Ishikawa (cell line): ENCODE measurements at regions not wholly inside any gene's neighbourhood (a gene's known extent, or its start where the extent isn't known, plus 50 kb on each side); places are given as distances from the start of the nearest gene placed in this dataset.

ENCODE experiments used
- CEBPB ChIP-seq: IDR thresholded peaks from 2 replicates; pipeline ENCODE4 v1.6.1; 2012
- CREB1 ChIP-seq: IDR thresholded peaks from 2 replicates; pipeline ENCODE4 v1.6.1; 2012; ENCODE audit warnings: low read depth
- EP300 ChIP-seq: IDR thresholded peaks from 2 replicates; pipeline ENCODE4 v1.6.1; 2012; ENCODE audit warnings: borderline replicate concordance
- FOXM1 ChIP-seq: IDR thresholded peaks from 2 replicates; pipeline ENCODE4 v1.6.1; 2012; ENCODE audit warnings: low read depth, borderline replicate concordance
- NFIC ChIP-seq: IDR thresholded peaks from 2 replicates; pipeline ENCODE4 v1.6.1; 2012
- RAD21 ChIP-seq: IDR thresholded peaks from 2 replicates; pipeline ENCODE4 v1.6.1; 2012; ENCODE audit warnings: low read depth
- REST ChIP-seq: IDR thresholded peaks from 2 replicates; pipeline ENCODE4 v1.6.1; 2012; ENCODE audit warnings: low read depth, mild to moderate bottlenecking
- TAF1 ChIP-seq: IDR thresholded peaks from 2 replicates; pipeline ENCODE4 v1.6.1; 2012; ENCODE audit warnings: low read depth, mild to moderate bottlenecking
- TEAD4 ChIP-seq: IDR thresholded peaks from 2 replicates; pipeline ENCODE4 v1.6.1; 2012
- YY1 ChIP-seq: IDR thresholded peaks from 2 replicates; pipeline ENCODE4 v1.6.1; 2012; ENCODE audit warnings: low read depth
- ZBTB7A ChIP-seq: IDR thresholded peaks from 2 replicates; pipeline ENCODE4 v1.6.1; 2012; ENCODE audit warnings: low read depth
- TF ChIP-seq, protein P1 (sequence below): IDR thresholded peaks from 2 replicates; pipeline ENCODE4 v1.6.1; 2012
- TF ChIP-seq, protein P2 (sequence below): IDR thresholded peaks from 2 replicates; pipeline ENCODE4 v1.6.1; 2012

DNA sequence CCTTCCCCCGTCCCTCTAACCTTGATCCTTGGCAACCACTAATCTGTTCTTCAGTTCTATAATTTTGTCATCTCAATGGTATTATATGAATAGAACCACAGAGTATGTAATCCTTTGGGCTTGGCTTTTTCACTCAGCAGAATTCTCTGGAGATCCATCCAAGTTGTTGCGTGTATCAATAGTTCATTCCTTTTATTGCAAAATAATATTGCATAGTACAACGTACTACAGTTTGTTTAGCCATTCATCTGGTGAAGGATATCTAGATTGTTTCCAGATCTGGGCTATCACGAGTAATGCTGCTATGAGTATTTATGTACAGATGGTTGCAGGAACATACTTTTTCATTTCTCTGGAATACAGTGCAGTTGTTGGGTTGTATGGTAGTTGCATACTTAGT, 76.2 kb downstream of the PLXNA1 start:
- TF ChIP-seq NFIC, result no peak
- TF ChIP-seq, protein P1, sequence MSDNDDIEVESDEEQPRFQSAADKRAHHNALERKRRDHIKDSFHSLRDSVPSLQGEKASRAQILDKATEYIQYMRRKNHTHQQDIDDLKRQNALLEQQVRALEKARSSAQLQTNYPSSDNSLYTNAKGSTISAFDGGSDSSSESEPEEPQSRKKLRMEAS, result no peak
- TF ChIP-seq CREB1, result no peak
- no peak for TF ChIP-seq YY1
- no peak for TF ChIP-seq TEAD4
- TF ChIP-seq ZBTB7A, result no peak
- no peak for TF ChIP-seq CEBPB
- TF ChIP-seq TAF1, result no peak
- no peak for TF ChIP-seq REST
- no peak for TF ChIP-seq RAD21
- TF ChIP-seq EP300, result no peak
- no peak for TF ChIP-seq FOXM1
- TF ChIP-seq, protein P2, sequence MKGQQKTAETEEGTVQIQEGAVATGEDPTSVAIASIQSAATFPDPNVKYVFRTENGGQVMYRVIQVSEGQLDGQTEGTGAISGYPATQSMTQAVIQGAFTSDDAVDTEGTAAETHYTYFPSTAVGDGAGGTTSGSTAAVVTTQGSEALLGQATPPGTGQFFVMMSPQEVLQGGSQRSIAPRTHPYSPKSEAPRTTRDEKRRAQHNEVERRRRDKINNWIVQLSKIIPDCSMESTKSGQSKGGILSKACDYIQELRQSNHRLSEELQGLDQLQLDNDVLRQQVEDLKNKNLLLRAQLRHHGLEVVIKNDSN, result no peak
